Cardiac fibroblast (primary cell): ENCODE measurements at regions not wholly inside any gene's neighbourhood (a gene's known extent, or its start where the extent isn't known, plus 50 kb on each side); places are given as distances from the start of the nearest gene placed in this dataset.

ENCODE experiments used
- DNase-seq, 2 donors: peaks; one replicate each; pipeline versions ENCODE4 v3.0.0 to v3.0.0-alpha.2; 2010; ENCODE audit warnings: low read depth in 2 of 2
- H3K4me3 ChIP-seq, 2 donors: replicated peaks in 1 of 2; 1 replicate in 1 of 2; 2 replicates in 1 of 2; pipeline ENCODE4 v1.5.1; 2011; ENCODE audit warnings: low read depth in 2 of 2, low read length in 2 of 2, mild to moderate bottlenecking in 2 of 2, moderate library complexity in 1 of 2
- CTCF ChIP-seq: IDR thresholded peaks from one replicate; pipeline ENCODE4 v1.5.1; 2011; ENCODE audit warnings: low read depth, mild to moderate bottlenecking, low read length, inconsistent platforms

- H3K4me3 ChIP-seq: no peak overlapping the region
- TF ChIP-seq CTCF: no peak
- DNase-seq: peak in 1 of 2 donors; percentile 81
Observed at GRCh38 chr13:73261739-73262216, 203.0 kb downstream of the KLF5 start.

- no peak for TF ChIP-seq CTCF
- peak; percentile 9 to 36 for DNase-seq
- no peak overlapping the region for H3K4me3 ChIP-seq
Observed at GRCh38 chr13:73259061-73260017, 200.5 kb downstream of the KLF5 start.

GRCh38 chr13:73258406-73258805 is 199.6 kb downstream of the KLF5 start:
- H3K4me3 ChIP-seq: no peak overlapping the region
- DNase-seq: peak; percentile 27 to 55
- no peak for TF ChIP-seq CTCF

GRCh38 chr13:73254827-73255226 is 196.0 kb downstream of the KLF5 start:
- no peak for TF ChIP-seq CTCF
- no peak overlapping the region for H3K4me3 ChIP-seq
- no peak for DNase-seq

GRCh38 chr13:73251626-73252265 is 192.9 kb downstream of the KLF5 start:
- TF ChIP-seq CTCF: no peak
- no peak for DNase-seq

GRCh38 chr13:73250061-73250460 is 191.3 kb downstream of the KLF5 start:
- TF ChIP-seq CTCF: no peak
- no peak overlapping the region for H3K4me3 ChIP-seq
- no peak for DNase-seq

More at GRCh38 chr13:73251626-73252265, 192.9 kb downstream of the KLF5 start:
- no peak overlapping the region for H3K4me3 ChIP-seq
